PFSK-1 (cell line): ENCODE measurements at regions not wholly inside any gene's neighbourhood (a gene's known extent, or its start where the extent isn't known, plus 50 kb on each side); places are given as distances from the start of the nearest gene placed in this dataset.

Experiments used
- FOXP2 ChIP-seq: optimal IDR thresholded peaks from 2 replicates; pipeline ENCODE3; 2011; ENCODE audit warnings: borderline replicate concordance, control low read depth, inconsistent platforms; ENCODE audit not compliant: insufficient read depth; ENCODE audit errors: extremely low read length, extremely low read depth
- POLR2AphosphoS5 ChIP-seq: IDR thresholded peaks from 2 replicates; pipeline ENCODE4 v1.6.1; 2012; ENCODE audit warnings: low read depth, mild to moderate bottlenecking, control low read depth, low read length, moderate library complexity
- SIN3A ChIP-seq: IDR thresholded peaks from 2 replicates; pipeline ENCODE4 v1.6.1; 2012; ENCODE audit warnings: mild to moderate bottlenecking, low read length, moderate library complexity, borderline replicate concordance; ENCODE audit not compliant: insufficient read depth
- TAF1 ChIP-seq: IDR thresholded peaks from 2 replicates; pipeline ENCODE4 v1.6.1; 2012; ENCODE audit warnings: low read length, control low read depth, borderline replicate concordance; ENCODE audit not compliant: insufficient read depth
- TF ChIP-seq, protein P1 (sequence below), 2 experiments: IDR thresholded peaks; 2 replicates each; pipeline versions ENCODE4 v1.6.1 to v1.8.0; 2011 to 2012; ENCODE audit warnings: low read depth in 2 of 2, low read length in 2 of 2, control low read depth in 1 of 2, inconsistent platforms in 1 of 2, mild to moderate bottlenecking in 1 of 2, moderate library complexity in 1 of 2; ENCODE audit not compliant: insufficient read depth in 1 of 2

DNA sequence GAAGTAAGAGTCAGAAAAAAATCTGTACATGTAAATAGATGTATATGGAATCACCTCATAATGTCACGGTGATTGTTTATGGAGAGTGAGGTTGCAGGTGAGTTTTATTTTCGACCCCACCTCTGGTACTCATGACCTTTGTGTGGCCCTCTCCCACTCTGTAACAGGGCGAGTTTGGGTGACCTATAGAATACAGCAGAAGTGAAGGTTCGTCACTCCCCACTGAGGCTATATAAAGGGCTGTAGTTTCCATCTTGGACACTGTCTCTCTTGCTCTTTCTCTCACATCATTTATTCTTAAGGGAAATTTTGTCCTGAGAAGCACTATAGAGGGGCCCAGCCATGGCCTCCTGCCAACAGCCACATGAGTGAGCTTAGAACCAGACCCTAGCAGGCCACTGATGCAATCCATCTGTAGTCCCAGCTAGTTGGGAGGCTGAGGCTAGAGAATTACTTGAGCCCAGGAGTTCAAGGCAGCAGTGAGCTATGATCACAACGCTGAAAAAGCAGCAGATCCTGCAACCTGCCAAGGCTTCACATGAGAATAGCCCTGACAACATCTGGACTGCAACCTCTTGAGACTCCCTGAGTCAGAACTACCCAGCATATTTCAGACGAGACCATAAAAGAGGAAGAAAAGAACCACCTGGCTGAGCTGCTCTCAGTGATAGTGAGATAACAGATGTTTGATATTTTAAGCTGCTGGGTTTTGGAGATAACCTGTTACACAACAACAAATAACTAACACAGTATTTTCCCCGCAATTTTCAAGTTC lies 74.3 kb upstream of the SLC1A4 start:
- TF ChIP-seq TAF1 = no peak
- TF ChIP-seq POLR2AphosphoS5 = no peak
- TF ChIP-seq SIN3A = no peak
- TF ChIP-seq, protein P1, sequence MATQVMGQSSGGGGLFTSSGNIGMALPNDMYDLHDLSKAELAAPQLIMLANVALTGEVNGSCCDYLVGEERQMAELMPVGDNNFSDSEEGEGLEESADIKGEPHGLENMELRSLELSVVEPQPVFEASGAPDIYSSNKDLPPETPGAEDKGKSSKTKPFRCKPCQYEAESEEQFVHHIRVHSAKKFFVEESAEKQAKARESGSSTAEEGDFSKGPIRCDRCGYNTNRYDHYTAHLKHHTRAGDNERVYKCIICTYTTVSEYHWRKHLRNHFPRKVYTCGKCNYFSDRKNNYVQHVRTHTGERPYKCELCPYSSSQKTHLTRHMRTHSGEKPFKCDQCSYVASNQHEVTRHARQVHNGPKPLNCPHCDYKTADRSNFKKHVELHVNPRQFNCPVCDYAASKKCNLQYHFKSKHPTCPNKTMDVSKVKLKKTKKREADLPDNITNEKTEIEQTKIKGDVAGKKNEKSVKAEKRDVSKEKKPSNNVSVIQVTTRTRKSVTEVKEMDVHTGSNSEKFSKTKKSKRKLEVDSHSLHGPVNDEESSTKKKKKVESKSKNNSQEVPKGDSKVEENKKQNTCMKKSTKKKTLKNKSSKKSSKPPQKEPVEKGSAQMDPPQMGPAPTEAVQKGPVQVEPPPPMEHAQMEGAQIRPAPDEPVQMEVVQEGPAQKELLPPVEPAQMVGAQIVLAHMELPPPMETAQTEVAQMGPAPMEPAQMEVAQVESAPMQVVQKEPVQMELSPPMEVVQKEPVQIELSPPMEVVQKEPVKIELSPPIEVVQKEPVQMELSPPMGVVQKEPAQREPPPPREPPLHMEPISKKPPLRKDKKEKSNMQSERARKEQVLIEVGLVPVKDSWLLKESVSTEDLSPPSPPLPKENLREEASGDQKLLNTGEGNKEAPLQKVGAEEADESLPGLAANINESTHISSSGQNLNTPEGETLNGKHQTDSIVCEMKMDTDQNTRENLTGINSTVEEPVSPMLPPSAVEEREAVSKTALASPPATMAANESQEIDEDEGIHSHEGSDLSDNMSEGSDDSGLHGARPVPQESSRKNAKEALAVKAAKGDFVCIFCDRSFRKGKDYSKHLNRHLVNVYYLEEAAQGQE (IDR thresholded peaks at IDR 0.05; ENCODE audit: insufficient read depth in 1 of 2, low read depth in 2 of 2, low read length in 2 of 2) = no peak
- no peak for TF ChIP-seq FOXP2

GRCh38 chr2:64915510-64915900 lies 73.7 kb upstream of the SLC1A4 start:
- TF ChIP-seq POLR2AphosphoS5 = no peak
- TF ChIP-seq, protein P1 (IDR thresholded peaks at IDR 0.05; ENCODE audit: insufficient read depth in 1 of 2, low read depth in 2 of 2, low read length in 2 of 2) = no peak
- TF ChIP-seq FOXP2 = no peak
- TF ChIP-seq TAF1 = no peak
- TF ChIP-seq SIN3A = no peak

- TF ChIP-seq, protein P1 (IDR thresholded peaks at IDR 0.05; ENCODE audit: insufficient read depth in 1 of 2, low read depth in 2 of 2, low read length in 2 of 2) = no peak
- TF ChIP-seq POLR2AphosphoS5 (no peak), TAF1 (no peak), FOXP2 (no peak), SIN3A (no peak)
Observed at GRCh38 chr2:64918220-64918886, 70.8 kb upstream of the SLC1A4 start.

DNA sequence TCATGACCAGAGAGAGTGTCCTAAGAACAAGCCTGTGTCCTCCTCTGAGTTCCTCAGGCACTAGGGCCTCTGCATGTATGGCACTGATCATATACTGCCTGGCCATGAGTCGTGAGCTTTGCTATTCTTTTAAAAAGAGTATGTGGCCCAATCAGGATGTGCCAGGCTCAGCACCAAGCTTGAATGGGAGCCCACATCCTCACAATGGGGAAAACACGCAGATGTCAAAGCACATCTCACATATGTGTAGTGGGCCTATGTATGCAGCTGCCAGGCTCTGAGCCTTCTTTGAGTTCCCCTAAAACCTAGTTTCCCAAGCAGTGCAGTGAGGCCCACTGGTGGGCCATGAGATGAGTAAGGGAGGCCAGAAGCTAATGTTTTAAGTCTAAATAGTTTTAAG lies 69.9 kb upstream of the SLC1A4 start:
- TF ChIP-seq POLR2AphosphoS5 (no peak), FOXP2 (no peak), TAF1 (no peak), SIN3A (no peak)
- TF ChIP-seq, protein P1 (IDR thresholded peaks at IDR 0.05; ENCODE audit: insufficient read depth in 1 of 2, low read depth in 2 of 2, low read length in 2 of 2) = no peak
